ENCODE measurements at regions not wholly inside any gene's neighbourhood (a gene's known extent, or its start where the extent isn't known, plus 50 kb on each side); places are given as distances from the start of the nearest gene placed in this dataset.

- in situ Hi-C loops (cut with HindIII; ENCODE audit: low sequenced_read_pairs), result no loop called here
Measured at GRCh38 chr20:57805747-57806146, 95.9 kb upstream of the PMEPA1 start.

- in situ Hi-C loops (cut with HindIII; ENCODE audit: low sequenced_read_pairs), result no loop called here
Measured at GRCh38 chr20:57804470-57805250, 94.8 kb upstream of the PMEPA1 start.

- in situ Hi-C loops (cut with HindIII; ENCODE audit: low sequenced_read_pairs), result no loop called here
Measured at GRCh38 chr20:57803508-57804005, 93.7 kb upstream of the PMEPA1 start.

- in situ Hi-C loops (cut with HindIII; ENCODE audit: low sequenced_read_pairs), result no loop called here
Measured at GRCh38 chr20:57802765-57803507, 93.1 kb upstream of the PMEPA1 start.

GRCh38 chr20:57801581-57801980, 91.8 kb upstream of the PMEPA1 start:
- in situ Hi-C loops (cut with HindIII; ENCODE audit: low sequenced_read_pairs), result no loop called here

- in situ Hi-C loops (cut with HindIII; ENCODE audit: low sequenced_read_pairs), result no loop called here
Measured at GRCh38 chr20:57800791-57801430, 91.1 kb upstream of the PMEPA1 start.

- in situ Hi-C loops (cut with HindIII; ENCODE audit: low sequenced_read_pairs), result loop anchor here (5.0 kb wide), 1 partner anchor 80 kb away; no protein-coding TSS in a partner anchor
Measured at GRCh38 chr20:57797401-57797800, 87.6 kb upstream of the PMEPA1 start.

GRCh38 chr20:57795977-57796560, 86.3 kb upstream of the PMEPA1 start:
- in situ Hi-C loops (cut with HindIII; ENCODE audit: low sequenced_read_pairs), result loop anchor here (5.0 kb wide), 1 partner anchor 81 kb away; no protein-coding TSS in a partner anchor

GRCh38 chr20:57795342-57795697, 85.5 kb upstream of the PMEPA1 start:
- in situ Hi-C loops (cut with HindIII; ENCODE audit: low sequenced_read_pairs), result loop anchor here (5.0 kb wide), 1 partner anchor 82 kb away; no protein-coding TSS in a partner anchor

- in situ Hi-C loops (cut with HindIII; ENCODE audit: low sequenced_read_pairs), result loop anchor here (5.0 kb wide), 1 partner anchor 83 kb away; no protein-coding TSS in a partner anchor
Measured at GRCh38 chr20:57794600-57795341, 85.0 kb upstream of the PMEPA1 start.

GRCh38 chr20:57794036-57794435, 84.2 kb upstream of the PMEPA1 start:
- in situ Hi-C loops (cut with HindIII; ENCODE audit: low sequenced_read_pairs), result no loop called here

GRCh38 chr20:57793421-57793820, 83.6 kb upstream of the PMEPA1 start:
- in situ Hi-C loops (cut with HindIII; ENCODE audit: low sequenced_read_pairs), result no loop called here

- in situ Hi-C loops (cut with HindIII; ENCODE audit: low sequenced_read_pairs), result no loop called here
Measured at GRCh38 chr20:57792386-57793080, 82.7 kb upstream of the PMEPA1 start.

- in situ Hi-C loops (cut with HindIII; ENCODE audit: low sequenced_read_pairs), result no loop called here
Measured at GRCh38 chr20:57791966-57792365, 82.2 kb upstream of the PMEPA1 start.

- in situ Hi-C loops (cut with HindIII; ENCODE audit: low sequenced_read_pairs), result no loop called here
Measured at GRCh38 chr20:57791178-57791962, 81.6 kb upstream of the PMEPA1 start.

- in situ Hi-C loops (cut with HindIII; ENCODE audit: low sequenced_read_pairs), result no loop called here
Measured at GRCh38 chr20:57790176-57790575, 80.4 kb upstream of the PMEPA1 start.

- in situ Hi-C loops (cut with HindIII; ENCODE audit: low sequenced_read_pairs), result no loop called here
Measured at GRCh38 chr20:57788936-57789613, 79.3 kb upstream of the PMEPA1 start.

GRCh38 chr20:57787990-57788781, 78.4 kb upstream of the PMEPA1 start:
- in situ Hi-C loops (cut with HindIII; ENCODE audit: low sequenced_read_pairs), result no loop called here
